Adipocyte (in vitro differentiated cells): ENCODE measurements at regions not wholly inside any gene's neighbourhood (a gene's known extent, or its start where the extent isn't known, plus 50 kb on each side); places are given as distances from the start of the nearest gene placed in this dataset.
"Not testable (repeated sequence)": the region's sequence is repeated elsewhere in the genome, so short reads cannot be mapped to it uniquely, and the experiment has no call there.

ENCODE experiments used
- DNase-seq: peaks from one replicate; pipeline ENCODE4 v3.0.0-alpha.2; 2015; ENCODE audit warnings: low read depth
- H3K27me3 ChIP-seq: replicated peaks from 2 replicates; pipeline ENCODE4 v1.7.0; 2013; ENCODE audit warnings: mild to moderate bottlenecking, low read length, moderate library complexity; ENCODE audit not compliant: control insufficient read depth, insufficient read depth
- H3K36me3 ChIP-seq: 2 replicates; pipeline ENCODE4 v1.7.0; 2013; ENCODE audit warnings: low read length, mild to moderate bottlenecking, moderate library complexity; ENCODE audit not compliant: control insufficient read depth, insufficient read depth, severe bottlenecking
- H3K4me1 ChIP-seq: 2 replicates; pipeline ENCODE4 v1.7.0; 2013; ENCODE audit warnings: mild to moderate bottlenecking, low read length, moderate library complexity; ENCODE audit not compliant: control insufficient read depth, insufficient read depth
- H3K4me3 ChIP-seq: 2 replicates; pipeline ENCODE4 v1.7.0; 2013; ENCODE audit warnings: mild to moderate bottlenecking, low read length, moderate library complexity
- H3K9ac ChIP-seq: 2 replicates; pipeline ENCODE4 v1.7.0; 2013; ENCODE audit warnings: mild to moderate bottlenecking, low read length, moderate library complexity
- H3K9me3 ChIP-seq: 2 replicates; pipeline ENCODE4 v1.7.0; 2013; ENCODE audit warnings: mild to moderate bottlenecking, low read length, moderate library complexity; ENCODE audit not compliant: control insufficient read depth

DNA sequence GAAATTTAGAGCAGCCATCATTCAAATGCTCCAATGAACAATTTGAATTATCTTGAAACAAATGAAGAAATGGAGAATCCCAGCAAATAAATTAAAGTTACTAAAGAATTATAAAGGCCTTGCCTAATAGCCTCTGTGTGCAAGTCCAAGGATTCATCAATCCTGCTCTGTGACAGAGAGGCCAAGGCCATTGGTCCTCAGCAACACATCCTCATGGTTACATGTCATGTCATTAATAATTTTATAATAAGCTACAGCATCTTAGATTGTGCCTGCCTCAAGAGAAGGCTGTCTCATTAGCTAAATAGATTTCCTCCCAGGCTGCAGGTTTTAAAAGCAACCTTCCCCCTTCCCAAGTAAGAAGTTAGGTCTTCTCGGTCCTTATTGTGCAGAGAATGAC is 611.6 kb downstream of the FBXO15 start:
- H3K4me1 ChIP-seq, result no peaks in the 10 kb centered on the region
- no peak overlapping the region for H3K9ac ChIP-seq
- peaks cover 3% of the 10 kb centered on the region for H3K9me3 ChIP-seq
- no peaks in the 10 kb centered on the region for H3K27me3 ChIP-seq
- no peak overlapping the region for H3K4me3 ChIP-seq
- DNase-seq, result no peak
- H3K36me3 ChIP-seq, result no peaks in the 10 kb centered on the region

DNA sequence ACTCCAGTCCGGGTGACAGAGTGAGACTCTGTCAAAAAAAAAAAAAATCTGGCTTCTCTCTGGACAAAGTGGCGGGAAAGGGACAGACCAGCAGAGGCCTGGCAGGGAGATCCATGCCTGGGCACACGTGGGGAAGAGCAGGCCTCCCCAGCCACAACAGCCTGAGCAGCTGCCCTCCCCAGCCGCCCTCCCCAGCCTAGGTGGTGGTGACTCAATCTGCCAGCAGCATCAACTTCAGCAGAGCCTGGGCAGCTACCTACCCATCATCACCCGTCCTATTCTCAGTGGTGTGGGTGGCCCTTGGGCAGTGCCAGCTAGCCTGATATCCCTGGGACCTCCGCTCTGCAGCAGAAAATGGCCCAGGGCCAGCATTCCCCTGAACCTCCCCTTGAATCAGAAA is 612.4 kb downstream of the FBXO15 start:
- H3K9ac ChIP-seq, result no peak overlapping the region
- no peaks in the 10 kb centered on the region for H3K36me3 ChIP-seq
- DNase-seq, result no peak
- H3K27me3 ChIP-seq, result no peaks in the 10 kb centered on the region
- peaks cover 6% of the 10 kb centered on the region for H3K9me3 ChIP-seq
- H3K4me1 ChIP-seq, result no peaks in the 10 kb centered on the region
- H3K4me3 ChIP-seq, result no peak overlapping the region

DNA sequence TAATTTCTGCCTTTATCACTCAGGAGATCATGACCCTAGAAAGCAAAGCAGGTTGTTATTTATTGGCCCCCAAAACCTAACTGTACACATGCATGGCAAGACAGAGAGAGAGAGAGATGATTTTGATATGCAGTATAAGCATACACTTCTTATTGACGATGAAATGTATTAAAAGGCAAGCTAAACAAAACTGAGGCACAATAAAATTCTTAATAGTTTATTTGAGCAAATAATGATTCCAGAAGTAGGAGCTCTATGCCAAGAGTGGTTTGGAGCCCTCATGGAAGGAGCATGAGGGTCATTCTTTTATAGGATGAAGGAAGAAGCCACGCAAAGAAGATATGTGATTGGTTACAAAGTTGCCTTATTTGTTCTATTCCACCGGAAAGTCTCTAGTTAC is 616.0 kb downstream of the FBXO15 start:
- no peak overlapping the region for H3K9ac ChIP-seq
- no peak overlapping the region for H3K4me3 ChIP-seq
- H3K4me1 ChIP-seq, result no peaks in the 10 kb centered on the region
- DNase-seq, result no peak
- H3K9me3 ChIP-seq, result peaks cover 6% of the 10 kb centered on the region
- no peaks in the 10 kb centered on the region for H3K36me3 ChIP-seq
- no peaks in the 10 kb centered on the region for H3K27me3 ChIP-seq

DNA sequence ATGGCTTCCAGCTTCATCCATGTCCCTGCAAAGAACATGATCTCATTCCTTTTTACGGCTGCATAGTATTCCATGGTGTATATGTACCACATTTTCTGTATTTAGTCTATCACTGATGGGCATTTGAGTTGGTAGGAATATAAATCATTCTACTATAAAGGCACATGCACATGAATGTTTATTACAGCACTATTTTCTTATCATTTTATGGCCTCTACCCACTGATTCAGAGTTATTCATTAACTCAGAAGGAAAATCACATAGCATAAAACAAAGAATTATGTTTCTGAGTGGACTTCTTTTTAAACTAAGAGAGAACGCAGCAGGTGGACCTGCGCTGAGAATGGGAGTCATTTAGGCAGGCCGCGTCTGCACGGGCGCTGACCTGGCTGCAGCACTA is 619.6 kb downstream of the FBXO15 start:
- Histone ChIP-seq H3K9ac (no peak overlapping the region), H3K4me1 (no peaks in the 10 kb centered on the region)
- no peak for DNase-seq

DNA sequence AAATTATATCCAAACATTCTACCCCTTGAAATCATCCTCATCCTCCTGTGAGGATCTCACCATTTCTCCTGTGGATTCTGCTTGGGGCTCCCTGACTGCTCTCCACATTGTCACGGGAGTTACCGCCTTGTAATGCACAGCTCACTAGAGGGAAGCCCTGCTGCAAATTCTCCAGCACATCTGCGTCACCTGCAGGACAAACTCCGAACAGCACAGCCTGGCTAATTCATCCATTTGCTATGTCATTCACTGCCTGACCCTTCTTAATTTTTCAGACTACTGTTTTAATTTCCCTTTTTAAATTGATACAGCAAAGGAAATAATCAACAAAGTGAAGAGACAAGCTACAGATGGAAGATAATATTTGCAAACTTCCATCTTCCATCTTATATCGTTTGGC is 627.4 kb downstream of the FBXO15 start:
- H3K4me3 ChIP-seq, result no peak overlapping the region
- no peak for DNase-seq

More for the DNA sequence above, 619.6 kb downstream of the FBXO15 start:
- H3K36me3 ChIP-seq, result no peaks in the 10 kb centered on the region
- no peaks in the 10 kb centered on the region for H3K27me3 ChIP-seq
- peaks cover 3% of the 10 kb centered on the region for H3K9me3 ChIP-seq
- H3K4me3 ChIP-seq, result no peak overlapping the region

DNA sequence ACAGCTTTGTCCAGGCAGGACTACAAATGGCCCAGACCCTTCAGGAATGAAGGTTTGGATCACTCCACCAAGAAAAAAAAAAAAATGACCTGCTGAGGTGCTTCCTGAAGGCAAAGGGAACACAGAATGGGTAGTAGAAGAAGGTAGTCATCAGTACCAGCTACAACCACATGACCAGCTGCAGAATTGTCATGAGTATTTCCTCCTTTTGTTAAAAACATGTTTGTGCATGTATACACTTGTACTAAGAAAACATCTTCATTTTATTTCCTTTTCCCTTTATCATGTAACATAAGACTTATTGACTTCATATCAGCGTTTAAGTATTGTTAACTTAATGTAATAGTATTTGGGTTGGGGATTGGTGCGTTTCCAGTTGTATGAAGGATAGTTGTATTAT is 631.6 kb downstream of the FBXO15 start:
- not testable (repeated sequence) for H3K9me3 ChIP-seq, H3K9ac ChIP-seq, H3K4me3 ChIP-seq, DNase-seq, H3K36me3 ChIP-seq, H3K4me1 ChIP-seq, H3K27me3 ChIP-seq

More for the DNA sequence above, 627.4 kb downstream of the FBXO15 start:
- Histone ChIP-seq H3K9ac (no peak overlapping the region), H3K36me3 (no peaks in the 10 kb centered on the region), H3K4me1 (no peaks in the 10 kb centered on the region), H3K9me3 (no peaks in the 10 kb centered on the region), H3K27me3 (no peaks in the 10 kb centered on the region)

DNA sequence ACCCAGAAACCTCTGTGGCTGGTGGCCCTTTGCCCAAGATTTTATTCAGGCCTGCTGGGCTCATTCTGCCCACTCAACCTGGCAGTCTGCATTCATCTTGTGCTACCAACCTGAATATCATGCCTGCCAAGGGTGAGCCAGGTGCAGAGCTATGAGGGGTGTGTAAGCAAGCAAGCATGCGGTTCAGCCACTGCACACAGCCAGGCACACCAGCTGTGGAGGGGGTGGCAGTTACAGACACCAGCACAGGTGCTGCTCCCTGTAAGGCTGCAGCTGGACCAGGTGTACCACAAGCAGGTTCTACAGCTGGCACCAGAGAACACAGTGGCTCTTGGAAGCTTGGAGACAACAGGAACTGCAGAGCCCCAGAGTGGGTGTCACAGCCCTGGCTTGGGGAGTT is 633.2 kb downstream of the FBXO15 start:
- Histone ChIP-seq H3K27me3 (no peaks in the 10 kb centered on the region), H3K9ac (no peak overlapping the region), H3K36me3 (no peaks in the 10 kb centered on the region), H3K9me3 (no peaks in the 10 kb centered on the region), H3K4me3 (no peak overlapping the region), H3K4me1 (no peaks in the 10 kb centered on the region)
- DNase-seq, result no peak

DNA sequence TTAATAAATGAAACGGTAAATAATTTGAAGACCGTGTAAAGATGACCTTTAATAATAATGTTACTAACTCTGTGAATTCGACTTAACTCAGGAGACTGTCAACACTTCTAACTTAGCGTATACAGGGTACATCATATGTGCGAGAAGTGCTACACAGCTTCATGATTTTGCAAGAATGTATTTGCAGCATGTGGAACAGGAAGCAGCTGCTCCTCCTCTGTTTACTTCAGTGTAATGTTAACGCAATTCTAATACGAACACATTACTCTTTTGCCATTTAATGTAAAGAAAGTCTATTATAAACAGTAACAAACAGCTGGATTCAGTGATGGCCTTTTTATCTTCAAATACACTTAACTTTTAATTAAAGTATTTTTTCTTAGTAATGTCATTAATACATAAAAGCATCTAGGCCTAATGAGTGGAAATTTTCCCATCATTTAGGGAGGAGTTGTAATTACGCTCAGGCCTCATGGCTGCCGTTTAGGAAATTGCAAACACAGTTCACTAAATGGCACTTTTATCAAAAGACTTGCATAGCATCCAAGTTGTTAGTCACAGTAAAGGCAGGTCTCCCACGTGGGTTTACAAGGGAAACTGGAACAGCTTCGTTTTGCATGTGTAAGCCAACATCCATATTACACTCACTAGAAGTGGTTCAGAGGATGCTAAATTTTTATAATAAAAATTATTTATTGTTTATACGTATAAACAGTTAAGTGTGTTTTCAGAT is 635.7 kb downstream of the FBXO15 start:
- Histone ChIP-seq H3K36me3 (no peaks in the 10 kb centered on the region), H3K4me1 (no peaks in the 10 kb centered on the region), H3K4me3 (no peak overlapping the region), H3K9me3 (no peaks in the 10 kb centered on the region), H3K9ac (no peak overlapping the region), H3K27me3 (no peaks in the 10 kb centered on the region)
- no peak for DNase-seq

DNA sequence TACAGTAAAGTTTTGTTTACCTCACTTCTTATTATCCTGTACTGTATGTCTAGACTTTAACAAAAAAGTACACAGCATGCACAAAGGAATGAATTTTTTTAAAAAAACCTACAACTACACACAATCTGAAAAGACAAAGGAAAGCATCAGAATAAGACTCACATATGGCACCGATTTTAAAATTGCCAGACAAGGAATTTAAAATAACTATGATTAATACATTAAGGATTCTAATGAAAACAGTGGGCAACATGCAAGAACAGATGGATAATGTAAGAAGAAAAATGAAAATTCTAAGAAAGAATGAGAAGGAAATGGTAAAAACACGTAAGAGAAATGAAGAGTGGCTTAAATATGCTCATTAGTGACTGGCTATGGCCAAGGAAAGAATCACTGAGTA is 638.2 kb downstream of the FBXO15 start:
- H3K9me3 ChIP-seq, result no peaks in the 10 kb centered on the region
- peak; percentile 31 for DNase-seq
- H3K9ac ChIP-seq, result no peak overlapping the region
- no peak overlapping the region for H3K4me3 ChIP-seq
- no peaks in the 10 kb centered on the region for H3K27me3 ChIP-seq
- H3K36me3 ChIP-seq, result no peaks in the 10 kb centered on the region
- no peaks in the 10 kb centered on the region for H3K4me1 ChIP-seq

DNA sequence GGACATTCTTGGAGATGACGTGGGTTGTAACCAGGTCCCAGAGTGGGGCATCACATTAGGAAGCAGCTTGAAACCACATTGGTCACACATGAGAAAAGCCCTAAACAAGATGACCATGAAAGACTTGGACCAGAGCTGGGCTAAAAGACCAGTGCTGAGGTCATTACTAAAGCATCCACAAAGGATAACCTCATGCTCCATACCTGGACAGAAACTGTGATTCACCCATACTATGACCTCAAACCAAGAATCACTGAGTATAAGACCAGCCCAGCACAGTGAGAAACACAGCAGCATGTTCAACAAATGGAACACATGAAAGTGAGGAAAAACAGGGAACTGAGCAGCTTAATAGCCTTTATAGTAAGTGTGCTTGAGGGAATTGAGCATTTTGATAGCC is 635.5 kb upstream of the NETO1 start:
- no peaks in the 10 kb centered on the region for H3K4me1 ChIP-seq
- no peak overlapping the region for H3K4me3 ChIP-seq
- no peak for DNase-seq
- H3K36me3 ChIP-seq, result no peaks in the 10 kb centered on the region
- H3K27me3 ChIP-seq, result no peaks in the 10 kb centered on the region
- peaks cover 4% of the 10 kb centered on the region for H3K9me3 ChIP-seq
- H3K9ac ChIP-seq, result no peak overlapping the region

DNA sequence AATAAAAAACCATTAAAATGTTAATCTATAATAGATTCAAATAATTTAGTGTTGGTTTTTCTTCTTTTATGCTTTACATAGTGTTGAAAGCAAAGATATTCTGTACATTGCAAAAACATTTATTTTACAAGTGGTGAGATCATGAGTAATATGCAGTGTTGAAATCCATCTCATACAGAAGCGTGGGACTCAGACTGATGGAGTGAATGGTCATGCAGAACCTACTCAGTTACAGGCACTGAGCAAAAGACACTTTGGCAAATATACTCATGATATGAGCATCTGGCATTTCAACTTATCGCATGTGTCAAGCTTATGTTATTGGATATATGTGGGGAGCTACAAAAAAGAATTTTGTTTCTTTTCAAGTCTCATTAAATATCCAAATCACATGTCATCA is 620.2 kb upstream of the NETO1 start:
- DNase-seq, result peak; percentile 23
- no peak overlapping the region for H3K4me3 ChIP-seq
- no peak overlapping the region for H3K9ac ChIP-seq
- H3K4me1 ChIP-seq, result no peaks in the 10 kb centered on the region
- H3K36me3 ChIP-seq, result no peaks in the 10 kb centered on the region
- no peaks in the 10 kb centered on the region for H3K9me3 ChIP-seq
- H3K27me3 ChIP-seq, result no peaks in the 10 kb centered on the region

DNA sequence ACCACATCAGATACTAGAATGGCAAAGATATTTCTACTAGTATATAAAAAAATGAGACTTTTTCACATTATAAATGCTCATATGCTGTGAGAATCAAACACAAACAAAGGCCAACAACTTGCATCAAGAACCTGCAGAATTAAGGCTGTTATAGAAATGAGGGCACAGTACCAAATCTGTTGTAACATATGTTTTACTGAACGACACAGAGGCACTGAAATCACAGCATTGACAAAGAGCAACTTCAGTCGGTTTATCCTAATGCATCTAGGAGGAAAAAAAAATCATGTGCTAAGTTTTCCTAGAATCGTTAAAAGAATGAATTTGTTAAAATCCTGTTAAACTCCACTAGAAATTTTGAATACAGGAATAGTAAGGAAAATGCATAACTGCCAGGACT is 617.4 kb upstream of the NETO1 start:
- H3K9me3 ChIP-seq, result no peaks in the 10 kb centered on the region
- DNase-seq, result no peak
- H3K4me3 ChIP-seq, result no peak overlapping the region
- H3K27me3 ChIP-seq, result no peaks in the 10 kb centered on the region
- H3K9ac ChIP-seq, result no peak overlapping the region
- H3K36me3 ChIP-seq, result no peaks in the 10 kb centered on the region
- no peaks in the 10 kb centered on the region for H3K4me1 ChIP-seq
